ENCODE measurements at regions not wholly inside any gene's neighbourhood (a gene's known extent, or its start where the extent isn't known, plus 50 kb on each side); places are given as distances from the start of the nearest gene placed in this dataset.

DNA sequence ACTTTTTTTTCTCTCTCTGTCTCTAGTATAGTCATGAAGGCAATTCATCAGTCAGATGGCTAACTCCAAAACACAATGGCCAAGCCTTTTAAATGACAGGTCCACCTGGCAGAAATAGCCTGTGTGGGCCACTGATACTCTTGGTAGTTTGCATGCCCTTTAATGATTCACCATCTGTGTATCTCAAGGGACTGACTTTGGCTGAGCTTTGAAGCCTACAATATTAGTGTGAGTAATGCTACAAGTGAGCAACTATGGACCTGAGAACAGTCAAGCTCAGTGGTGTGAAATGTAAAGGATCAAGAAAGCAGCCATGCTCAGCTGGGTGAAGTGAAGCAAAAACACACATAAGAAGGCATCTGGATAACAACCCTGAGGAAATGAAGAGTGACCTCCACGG lies 506.9 kb downstream of the TLE1 start:
- no TSS peak for BruUV-seq (replicated peaks)
- H3K4me3 ChIP-seq (replicated peaks in 1 of 3; ENCODE audit: insufficient read depth in 1 of 3, low read depth in 1 of 3, low read length in 3 of 3), result no peak overlapping the region
- no peak for DNase-seq (ENCODE audit: low read depth, low spot score)
- H3K9me3 ChIP-seq (replicated peaks; ENCODE audit: control insufficient read depth, insufficient read depth, low read length), result no peaks in the 10 kb centered on the region
- dilution Hi-C loops (cut with MboI; ENCODE audit: extremely low pct_ligation_motif_present, low sequenced_read_pairs), result no loop called here
- H3K27ac ChIP-seq (ENCODE audit: insufficient read depth, low read depth, low read length), result no peak overlapping the region
- intact Hi-C loops (cut with micrococcal nuclease), result no loop called here
- no peak overlapping the region for H3K9ac ChIP-seq (replicated peaks; ENCODE audit: extremely low read depth, insufficient read depth, low read length)
- H3K79me2 ChIP-seq (ENCODE audit: control insufficient read depth, insufficient read depth, low read length), result no peaks in the 10 kb centered on the region
- no peak overlapping the region for H3K4me2 ChIP-seq (ENCODE audit: insufficient read depth, low read length)
- H2AFZ ChIP-seq (ENCODE audit: low read depth, low read length), result no peak overlapping the region
- no peaks in the 10 kb centered on the region for H3K4me1 ChIP-seq (ENCODE audit: control insufficient read depth, extremely low read depth, insufficient read depth, low read length)
- H3K27me3 ChIP-seq (ENCODE audit: control insufficient read depth in 2 of 2, insufficient read depth in 2 of 2, low read length in 2 of 2), result no peaks in the 10 kb centered on the region
- H3K9me1 ChIP-seq (replicated peaks; ENCODE audit: control insufficient read depth, extremely low read depth, insufficient read depth, low read length), result no peaks in the 10 kb centered on the region
- no peaks in the 10 kb centered on the region for H3K36me3 ChIP-seq (ENCODE audit: control insufficient read depth in 2 of 2, extremely low read depth in 1 of 2, insufficient read depth in 2 of 2, low read length in 2 of 2)
- ChIA-PET CTCF (no interaction called here), POLR2A (no interaction called here)
- FAIRE-seq, result no peak
- no peak for TF ChIP-seq CTCF (IDR thresholded peaks at IDR 0.05; ENCODE audit: extremely low read depth in 1 of 2, insufficient read depth in 1 of 2, low read depth in 1 of 2, low read length in 2 of 2)
- TF ChIP-seq MAX (IDR thresholded peaks at IDR 0.05; ENCODE audit: insufficient read depth, insufficient read length), result no peak
- no peak for TF ChIP-seq JUN (IDR thresholded peaks at IDR 0.05; ENCODE audit: borderline replicate concordance, insufficient read depth, insufficient read length, low read depth)
- TF ChIP-seq POLR2A (IDR thresholded peaks at IDR 0.05; ENCODE audit: low read depth, low read length), result no peak
- no peak for TF ChIP-seq GATA2 (IDR thresholded peaks at IDR 0.05; ENCODE audit: insufficient read depth, insufficient read length, low read depth, low read length)
- TF ChIP-seq EZH2 (IDR thresholded peaks at IDR 0.05; ENCODE audit: borderline replicate concordance, low read depth, low read length, severe bottlenecking), result no peak
- no peak for TF ChIP-seq MYC (IDR thresholded peaks at IDR 0.05; ENCODE audit: low read depth, low read length)
- no peak for TF ChIP-seq FOS (IDR thresholded peaks at IDR 0.05; ENCODE audit: borderline replicate concordance, insufficient read depth, low read length)
- no peak for TF ChIP-seq POLR2AphosphoS5 (IDR thresholded peaks at IDR 0.05; ENCODE audit: insufficient read depth, low read depth, low read length)
- no peaks in the 10 kb centered on the region for H4K20me1 ChIP-seq (replicated peaks; ENCODE audit: control insufficient read depth, extremely low read depth, insufficient read depth, low read length)
